Panc1 (cell line): ENCODE measurements at regions not wholly inside any gene's neighbourhood (a gene's known extent, or its start where the extent isn't known, plus 50 kb on each side); places are given as distances from the start of the nearest gene placed in this dataset.

Experiments
- ATAC-seq: fragments of 200-7000 bp; cut with Tn5 transposase; 2 replicates; pipeline ENCODE4 v1.9.1; 2020; ENCODE audit warnings: mild to moderate bottlenecking, moderate library complexity
- BruUV-seq: library from RNA; stranded (reverse); fragments of 400-500 nt; replicated peaks from 2 replicates; lab custom pipeline; 2021; lab: Mats Ljungman, UMichigan
- CTCF ChIA-PET: fragments of 300-600 bp; sonication (Branson Sonifier 250); formaldehyde crosslinking; loops from one replicate; lab custom pipeline; 2022; ENCODE audit warnings: antibody characterized with exemption; lab: Charles Lee
- POLR2A ChIA-PET: fragments of 300-600 bp; sonication (Branson Sonifier 250); formaldehyde crosslinking; loops from one replicate; lab custom pipeline; 2022; ENCODE audit warnings: antibody characterized with exemption; lab: Charles Lee
- DNase-seq: peaks from one replicate; pipeline ENCODE4 v3.0.0-alpha.2; 2010; ENCODE audit warnings: low read depth, low spot score
- H3K27ac ChIP-seq: 2 replicates; pipeline ENCODE4 v1.5.1; 2011; ENCODE audit warnings: mild to moderate bottlenecking, low read length, inconsistent platforms
- H3K27me3 ChIP-seq: fragments of 200-500 bp; sonication (Bioruptor generic); 2 replicates; pipeline ENCODE4 v1.6.0; 2014; ENCODE audit warnings: low read length, inconsistent platforms; ENCODE audit not compliant: control insufficient read depth, insufficient read depth
- H3K36me3 ChIP-seq: fragments of 200-500 bp; sonication (Bioruptor generic); 2 replicates; pipeline ENCODE4 v1.5.1; 2014; ENCODE audit warnings: inconsistent platforms, mild to moderate bottlenecking, low read length, moderate library complexity; ENCODE audit not compliant: control insufficient read depth, insufficient read depth
- H3K4me1 ChIP-seq: 2 replicates; pipeline ENCODE4 v1.5.1; 2011; ENCODE audit warnings: inconsistent platforms, mild to moderate bottlenecking, low read length, moderate library complexity; ENCODE audit not compliant: control insufficient read depth, insufficient read depth
- H3K4me3 ChIP-seq, 2 experiments: 2 replicates each; pipeline ENCODE4 v1.5.1; 2011 to 2012; ENCODE audit warnings: low read depth in 2 of 2, low read length in 2 of 2, mild to moderate bottlenecking in 2 of 2, inconsistent platforms in 1 of 2, moderate library complexity in 1 of 2
- H3K9me3 ChIP-seq: fragments of 200-500 bp; sonication (Bioruptor generic); 2 replicates; pipeline ENCODE4 v1.5.1; 2014; ENCODE audit warnings: low read depth, mild to moderate bottlenecking, inconsistent platforms, low read length, moderate library complexity; ENCODE audit not compliant: control insufficient read depth, insufficient read depth
- CTCF ChIP-seq: fragments of 450-650 bp; IDR thresholded peaks from 2 replicates; pipeline ENCODE4 v1.5.1; 2017; ENCODE audit warnings: mild to moderate bottlenecking
- POLR2AphosphoS5 ChIP-seq: IDR thresholded peaks from 2 replicates; pipeline ENCODE4 v1.6.1; 2012; ENCODE audit warnings: mild to moderate bottlenecking, low read depth, low read length, moderate library complexity
- REST ChIP-seq, 2 experiments: IDR thresholded peaks; 2 replicates each; pipeline ENCODE4 v1.6.1; 2011 to 2012; ENCODE audit warnings: low read depth in 2 of 2, control low read depth in 1 of 2, low read length in 1 of 2, mild to moderate bottlenecking in 1 of 2, moderate library complexity in 1 of 2; ENCODE audit not compliant: insufficient read depth in 1 of 2
- SIN3A ChIP-seq: IDR thresholded peaks from 2 replicates; pipeline ENCODE4 v1.6.1; 2012; ENCODE audit warnings: low read depth, mild to moderate bottlenecking, low read length, moderate library complexity, borderline replicate concordance; ENCODE audit not compliant: insufficient read depth
- TCF7L2 ChIP-seq: IDR thresholded peaks from 2 replicates; pipeline ENCODE4 v1.6.1; 2011; ENCODE audit warnings: mild to moderate bottlenecking, low read depth, low read length, inconsistent platforms
- in situ Hi-C: cut with HindIII; loops from 2 replicates; pipeline ENCODE4 v1.10.0; 2016; ENCODE audit warnings: low sequenced_read_pairs, low pct_unique_long_range_greater_than_20kb
- intact Hi-C: fragments of 100-400 bp; cut with micrococcal nuclease; formaldehyde crosslinking; loops from one replicate; pipeline ENCODE4 v1.10.0; 2022; ENCODE audit not compliant: unreplicated experiment

GRCh38 chr7:92987095-92987494 is 130.7 kb downstream of the SAMD9 start:
- ChIA-PET CTCF (no interaction called here), POLR2A (no interaction called here)
- Histone ChIP-seq H3K27me3 (no peaks in the 10 kb centered on the region), H3K4me3 (no peak overlapping the region), H3K9me3 (peaks cover 4% of the 10 kb centered on the region; the same call in 1 of the 2 replicates), H3K36me3 (no peaks in the 10 kb centered on the region), H3K27ac (no peak overlapping the region), H3K4me1 (no peaks in the 10 kb centered on the region)
- intact Hi-C loops (no loop called here), in situ Hi-C loops (no loop called here)
- no peak for TF ChIP-seq REST (IDR thresholded peaks at IDR 0.05; ENCODE audit: insufficient read depth in 1 of 2, low read depth in 2 of 2, low read length in 1 of 2)
- no peak for TF ChIP-seq POLR2AphosphoS5
- TF ChIP-seq CTCF = no peak
- no peak for TF ChIP-seq SIN3A
- no peak for TF ChIP-seq TCF7L2
- DNase-seq = no peak
- BruUV-seq = no TSS peak
- ATAC-seq = no peak

- no peak overlapping the region for H3K27ac ChIP-seq
- CTCF ChIA-PET = interaction anchor here (0.6 kb wide), 1 partner anchor 28 kb away, joined by 3 read pairs; no protein-coding TSS in a partner anchor
- POLR2A ChIA-PET = no interaction called here
- no peaks in the 10 kb centered on the region for H3K27me3 ChIP-seq
- H3K4me3 ChIP-seq = no peak overlapping the region
- ATAC-seq (no peak), DNase-seq (no peak)
- intact Hi-C loops (no loop called here), in situ Hi-C loops (no loop called here)
- H3K36me3 ChIP-seq = no peaks in the 10 kb centered on the region
- no peak for TF ChIP-seq REST (IDR thresholded peaks at IDR 0.05; ENCODE audit: insufficient read depth in 1 of 2, low read depth in 2 of 2, low read length in 1 of 2)
- no peak for TF ChIP-seq TCF7L2
- TF ChIP-seq CTCF = no peak
- no peak for TF ChIP-seq SIN3A
- H3K9me3 ChIP-seq = peaks cover 4% of the 10 kb centered on the region; the same call in 1 of the 2 replicates
- no TSS peak for BruUV-seq
- H3K4me1 ChIP-seq = no peaks in the 10 kb centered on the region
Measured at GRCh38 chr7:92982928-92983327, 134.9 kb downstream of the SAMD9 start.
